Stimulated activated CD4-positive, alpha-beta T cell treated with anti-CD3 and anti-CD28 coated beads, Interleukin-12 subunit alpha, Interleukin-12 subunit beta, amount 100 ng/mL, for 48 hours (primary cell): ENCODE measurements at regions not wholly inside any gene's neighbourhood (a gene's known extent, or its start where the extent isn't known, plus 50 kb on each side); places are given as distances from the start of the nearest gene placed in this dataset.
"Not testable (repeated sequence)": the region's sequence is repeated elsewhere in the genome, so short reads cannot be mapped to it uniquely, and the experiment has no call there.

Source experiments
- DNase-seq, 3 donors: peaks; one replicate each; pipeline ENCODE4 v3.0.0-alpha.2; 2020; ENCODE audit warnings: low read depth in 2 of 3, low spot score in 1 of 3

GRCh38 chr10:131810805-131811629 is 89.8 kb upstream of the PPP2R2D start:
- DNase-seq: no peak

- DNase-seq: no peak
Measured at GRCh38 chr10:131811630-131812403, 89.0 kb upstream of the PPP2R2D start.

GRCh38 chr10:131812736-131813604 is 87.8 kb upstream of the PPP2R2D start:
- no peak for DNase-seq

GRCh38 chr10:131814567-131815265 is 86.1 kb upstream of the PPP2R2D start:
- DNase-seq: no peak

GRCh38 chr10:131815266-131816156 is 85.3 kb upstream of the PPP2R2D start:
- no peak for DNase-seq

- DNase-seq: no peak
Measured at GRCh38 chr10:131816157-131816775, 84.5 kb upstream of the PPP2R2D start.

- no peak for DNase-seq
Measured at GRCh38 chr10:131816941-131817700, 83.7 kb upstream of the PPP2R2D start.

- no peak for DNase-seq
Measured at GRCh38 chr10:131817866-131818509, 82.8 kb upstream of the PPP2R2D start.

- no peak for DNase-seq
Measured at GRCh38 chr10:131818510-131819234, 82.1 kb upstream of the PPP2R2D start.

GRCh38 chr10:131819241-131820072 is 81.4 kb upstream of the PPP2R2D start:
- DNase-seq: no peak

GRCh38 chr10:131820626-131821025 is 80.2 kb upstream of the PPP2R2D start:
- DNase-seq: no peak

GRCh38 chr10:131821378-131822012 is 79.3 kb upstream of the PPP2R2D start:
- no peak for DNase-seq

GRCh38 chr10:131822013-131822691 is 78.7 kb upstream of the PPP2R2D start:
- no peak for DNase-seq

GRCh38 chr10:131822692-131823245 is 78.0 kb upstream of the PPP2R2D start:
- no peak for DNase-seq

- not testable (repeated sequence) for DNase-seq
Measured at GRCh38 chr10:131823601-131824099, 77.2 kb upstream of the PPP2R2D start.
